ENCODE measurements at regions not wholly inside any gene's neighbourhood (a gene's known extent, or its start where the extent isn't known, plus 50 kb on each side); places are given as distances from the start of the nearest gene placed in this dataset.
A peak's percentile ranks its signal among the peaks of the same experiment; 100 is the strongest.
"Not testable (repeated sequence)": the region's sequence is repeated elsewhere in the genome, so short reads cannot be mapped to it uniquely, and the experiment has no call there.

GRCh38 chr4:131426023-131426758 lies 1722.9 kb upstream of the PCDH10 start:
- DNase-seq: no peak

GRCh38 chr4:131427000-131427399 lies 1722.1 kb upstream of the PCDH10 start:
- no peak for DNase-seq

- DNase-seq: no peak
These were observed 1718.8 kb upstream of the PCDH10 start for GRCh38 chr4:131430302-131430701.

GRCh38 chr4:131441004-131441688 lies 1707.9 kb upstream of the PCDH10 start:
- DNase-seq: no peak

GRCh38 chr4:131447883-131448282 lies 1701.2 kb upstream of the PCDH10 start:
- DNase-seq: no peak

GRCh38 chr4:131450572-131451209 lies 1698.4 kb upstream of the PCDH10 start:
- no peak for DNase-seq

GRCh38 chr4:131459430-131460101 lies 1689.5 kb upstream of the PCDH10 start:
- no peak for DNase-seq

- no peak for DNase-seq
These were observed 1678.7 kb upstream of the PCDH10 start for GRCh38 chr4:131470360-131470759.

GRCh38 chr4:131488772-131489171 lies 1660.3 kb upstream of the PCDH10 start:
- DNase-seq: no peak

- not testable (repeated sequence) for DNase-seq
These were observed 1652.9 kb upstream of the PCDH10 start for GRCh38 chr4:131496211-131496610.

GRCh38 chr4:131499141-131499873 lies 1649.8 kb upstream of the PCDH10 start:
- peak; percentile 89 for DNase-seq

GRCh38 chr4:131509521-131509920 lies 1639.6 kb upstream of the PCDH10 start:
- DNase-seq: peak; percentile 71

GRCh38 chr4:131526686-131527085 lies 1622.4 kb upstream of the PCDH10 start:
- DNase-seq: no peak

- no peak for DNase-seq
These were observed 1618.0 kb upstream of the PCDH10 start for GRCh38 chr4:131531087-131531486.

GRCh38 chr4:131534944-131535645 lies 1614.0 kb upstream of the PCDH10 start:
- DNase-seq: no peak

GRCh38 chr4:131540256-131540655 lies 1608.8 kb upstream of the PCDH10 start:
- no peak for DNase-seq

GRCh38 chr4:131547506-131547981 lies 1601.5 kb upstream of the PCDH10 start:
- DNase-seq: no peak

GRCh38 chr4:131551306-131551705 lies 1597.8 kb upstream of the PCDH10 start:
- no peak for DNase-seq

GRCh38 chr4:131566026-131566425 lies 1583.1 kb upstream of the PCDH10 start:
- DNase-seq: no peak

GRCh38 chr4:131584587-131584986 lies 1564.5 kb upstream of the PCDH10 start:
- no peak for DNase-seq

GRCh38 chr4:131595140-131595539 lies 1554.0 kb upstream of the PCDH10 start:
- no peak for DNase-seq

GRCh38 chr4:131603705-131604104 lies 1545.4 kb upstream of the PCDH10 start:
- DNase-seq: no peak

Measured in fibroblast of upper back skin (primary cell).